WTC11 (cell line): ENCODE measurements at regions not wholly inside any gene's neighbourhood (a gene's known extent, or its start where the extent isn't known, plus 50 kb on each side); places are given as distances from the start of the nearest gene placed in this dataset.

Experiments
- ATAC-seq: fragments of 200-7000 bp; cut with Tn5 transposase; 2 replicates; pipeline ENCODE4 v1.10.0; 2021; ENCODE audit warnings: mild to moderate bottlenecking, moderate library complexity
- CTCF ChIA-PET: fragments of 300-600 bp; sonication (Branson Sonifier 250); formaldehyde crosslinking; loops from one replicate; lab custom pipeline; 2021; ENCODE audit warnings: antibody characterized with exemption; lab: Charles Lee
- POLR2A ChIA-PET: fragments of 350-600 bp; sonication (Branson Sonifier 250); formaldehyde crosslinking; loops from one replicate; lab custom pipeline; 2021; ENCODE audit warnings: antibody characterized with exemption; lab: Charles Lee
- DNase-seq: peaks from one replicate; pipeline ENCODE4 v3.0.0; 2021; ENCODE audit warnings: low spot score
- H3K27ac Mint-ChIP-seq: 2 replicates; pipeline ENCODE4 v1.8.0; 2021; ENCODE audit warnings: mixed read lengths
- H3K27me3 Mint-ChIP-seq: 2 replicates; pipeline ENCODE4 v1.8.0; 2021; ENCODE audit warnings: low read depth, mild to moderate bottlenecking, moderate library complexity, mixed read lengths
- H3K36me3 Mint-ChIP-seq: 2 replicates; pipeline ENCODE4 v1.8.0; 2021; ENCODE audit warnings: mixed read lengths
- H3K4me1 Mint-ChIP-seq: 2 replicates; pipeline ENCODE4 v1.8.0; 2022; ENCODE audit warnings: mixed read lengths
- H3K4me3 Mint-ChIP-seq: 2 replicates; pipeline ENCODE4 v1.8.0; 2021; ENCODE audit warnings: mild to moderate bottlenecking, moderate library complexity, mixed read lengths
- H3K9me3 Mint-ChIP-seq: 2 replicates; pipeline ENCODE4 v1.8.0; 2021; ENCODE audit warnings: mixed read lengths
- ARID4B ChIP-seq: sonication (generic); formaldehyde crosslinking; IDR thresholded peaks from 2 replicates; pipeline ENCODE4 v1.8.0; 2023; ENCODE audit warnings: missing genetic modification reagents, mild to moderate bottlenecking, borderline replicate concordance
- CREM ChIP-seq: sonication (generic); formaldehyde crosslinking; IDR thresholded peaks from 2 replicates; pipeline ENCODE4 v1.8.1; 2022; ENCODE audit warnings: mild to moderate bottlenecking, missing genetic modification reagents, moderate library complexity
- E2F1 ChIP-seq: sonication (generic); formaldehyde crosslinking; IDR thresholded peaks from 2 replicates; pipeline ENCODE4 v1.8.0; 2022; ENCODE audit warnings: mild to moderate bottlenecking, missing genetic modification reagents
- E2F5 ChIP-seq: sonication (generic); formaldehyde crosslinking; IDR thresholded peaks from 2 replicates; pipeline ENCODE4 v1.8.1; 2022; ENCODE audit warnings: mild to moderate bottlenecking, moderate library complexity, missing genetic modification reagents
- ELF4 ChIP-seq: sonication (generic); formaldehyde crosslinking; IDR thresholded peaks from 2 replicates; pipeline ENCODE4 v1.8.1; 2022; ENCODE audit warnings: low read depth, mild to moderate bottlenecking, moderate library complexity, missing genetic modification reagents
- EMX1 ChIP-seq: fragments of 250-450 bp; sonication (Bioruptor Pico); IDR thresholded peaks from 2 replicates; pipeline ENCODE4 v1.8.0; 2021; ENCODE audit warnings: mild to moderate bottlenecking
- ETV6 ChIP-seq: sonication (generic); formaldehyde crosslinking; IDR thresholded peaks from 2 replicates; pipeline ENCODE4 v1.8.1; 2022; ENCODE audit warnings: mild to moderate bottlenecking, missing genetic modification reagents
- FOXK1 ChIP-seq: sonication (generic); formaldehyde crosslinking; IDR thresholded peaks from 2 replicates; pipeline ENCODE4 v1.8.0; 2022; ENCODE audit warnings: mild to moderate bottlenecking, moderate library complexity, missing genetic modification reagents
- FOXP4 ChIP-seq: sonication (generic); formaldehyde crosslinking; IDR thresholded peaks from 2 replicates; pipeline ENCODE4 v1.8.0; 2022; ENCODE audit warnings: mild to moderate bottlenecking, missing genetic modification reagents
- GABPB1 ChIP-seq: sonication (generic); formaldehyde crosslinking; IDR thresholded peaks from 2 replicates; pipeline ENCODE4 v1.8.1; 2023; ENCODE audit warnings: mild to moderate bottlenecking, missing genetic modification reagents
- GRHL2 ChIP-seq: fragments of 250-450 bp; sonication (Bioruptor Pico); IDR thresholded peaks from 2 replicates; pipeline ENCODE4 v1.8.0; 2022; ENCODE audit warnings: mild to moderate bottlenecking, moderate library complexity; ENCODE audit not compliant: insufficient replicate concordance, severe bottlenecking
- GTF2I ChIP-seq: fragments of 250-450 bp; sonication (Bioruptor Pico); conservative IDR thresholded peaks from 2 replicates; pipeline ENCODE4 v1.4.0; 2021; ENCODE audit warnings: mild to moderate bottlenecking
- MYBL2 ChIP-seq: sonication (generic); formaldehyde crosslinking; IDR thresholded peaks from 2 replicates; pipeline ENCODE4 v1.8.1; 2023; ENCODE audit warnings: mild to moderate bottlenecking, moderate library complexity, missing genetic modification reagents
- NFYB ChIP-seq: sonication (generic); formaldehyde crosslinking; conservative IDR thresholded peaks from 2 replicates; pipeline ENCODE4 v1.8.0; 2022; ENCODE audit warnings: low read depth, missing genetic modification reagents
- RELA ChIP-seq: sonication (generic); formaldehyde crosslinking; IDR thresholded peaks from 2 replicates; pipeline ENCODE4 v1.8.1; 2022; ENCODE audit warnings: missing genetic modification reagents, mild to moderate bottlenecking, borderline replicate concordance
- RORB ChIP-seq: fragments of 250-450 bp; sonication (Bioruptor Pico); IDR thresholded peaks from 2 replicates; pipeline ENCODE4 v1.9.0; 2021; ENCODE audit warnings: mild to moderate bottlenecking
- ZNF219 ChIP-seq: sonication (generic); formaldehyde crosslinking; IDR thresholded peaks from 2 replicates; pipeline ENCODE4 v1.8.0; 2023; ENCODE audit warnings: missing genetic modification reagents, mild to moderate bottlenecking, borderline replicate concordance
- ZNF281 ChIP-seq: sonication (generic); formaldehyde crosslinking; IDR thresholded peaks from 2 replicates; pipeline ENCODE4 v1.8.0; 2023; ENCODE audit warnings: mild to moderate bottlenecking, missing genetic modification reagents
- ZNF317 ChIP-seq: sonication (generic); formaldehyde crosslinking; IDR thresholded peaks from 2 replicates; pipeline ENCODE4 v1.8.1; 2023; ENCODE audit warnings: low read depth, mild to moderate bottlenecking, moderate library complexity, missing genetic modification reagents, borderline replicate concordance
- ZNF396 ChIP-seq: fragments of 250-450 bp; sonication (Bioruptor Pico); IDR thresholded peaks from 2 replicates; pipeline ENCODE4 v1.8.0; 2021; ENCODE audit warnings: mild to moderate bottlenecking, moderate library complexity, borderline replicate concordance
- ZNF416 ChIP-seq: fragments of 250-450 bp; sonication (Bioruptor Pico); IDR thresholded peaks from 2 replicates; pipeline ENCODE4 v1.9.0; 2021; ENCODE audit warnings: mild to moderate bottlenecking, inconsistent platforms
- ZNF423 ChIP-seq: fragments of 250-450 bp; sonication (Bioruptor Pico); IDR thresholded peaks from 2 replicates; pipeline ENCODE4 v2.1.2; 2022; ENCODE audit warnings: mild to moderate bottlenecking, moderate library complexity

- H3K4me1 Mint-ChIP-seq = peaks cover 25% of the 10 kb centered on the region
- POLR2A ChIA-PET = interaction anchor here (0.6 kb wide), 1 partner anchor 1934 kb away, joined by 3 read pairs; no protein-coding TSS in a partner anchor
- H3K36me3 Mint-ChIP-seq = no peaks in the 10 kb centered on the region
These were observed 862.1 kb upstream of the CELF4 start for GRCh38 chr18:38427736-38428135.

GRCh38 chr18:38427234-38427633 is 861.6 kb upstream of the CELF4 start:
- H3K4me1 Mint-ChIP-seq = peaks cover 26% of the 10 kb centered on the region
- H3K4me3 Mint-ChIP-seq = no peak overlapping the region
- peaks cover 10% of the 10 kb centered on the region; the same call in 1 of the 2 replicates for H3K9me3 Mint-ChIP-seq
- ChIA-PET POLR2A (no interaction called here), CTCF (no interaction called here)
- no peaks in the 10 kb centered on the region for H3K27me3 Mint-ChIP-seq
- H3K36me3 Mint-ChIP-seq = no peaks in the 10 kb centered on the region
- no peak for DNase-seq
- no peak for ATAC-seq
- TF ChIP-seq GTF2I (no peak), GABPB1 (CRISPR knock-in tag) (no peak), ZNF423 (CRISPR knock-in tag) (peak; percentile 91)
- H3K27ac Mint-ChIP-seq = no peak overlapping the region

More at GRCh38 chr18:38427736-38428135, 862.1 kb upstream of the CELF4 start:
- Mint-ChIP-seq H3K27me3 (no peaks in the 10 kb centered on the region), H3K27ac (no peak overlapping the region), H3K9me3 (peaks cover 10% of the 10 kb centered on the region; the same call in 1 of the 2 replicates), H3K4me3 (no peak overlapping the region)
- ATAC-seq (no peak), DNase-seq (no peak)
- TF ChIP-seq ETV6 (CRISPR knock-in tag) = peak; percentile 98
- no peak for TF ChIP-seq ZNF416
- no peak for TF ChIP-seq ARID4B
- CTCF ChIA-PET = no interaction called here

GRCh38 chr18:38421872-38422615 is 856.4 kb upstream of the CELF4 start:
- Mint-ChIP-seq H3K9me3 (peaks cover 10% of the 10 kb centered on the region; the same call in 1 of the 2 replicates), H3K4me3 (no peak overlapping the region), H3K27me3 (no peaks in the 10 kb centered on the region), H3K27ac (no peak overlapping the region), H3K36me3 (no peaks in the 10 kb centered on the region), H3K4me1 (peaks cover 32% of the 10 kb centered on the region)
- ChIA-PET CTCF (no interaction called here), POLR2A (no interaction called here)
- ATAC-seq (no peak), DNase-seq (no peak)
- TF ChIP-seq EMX1 (CRISPR knock-in tag) = no peak
- TF ChIP-seq E2F1 (CRISPR knock-in tag) = no peak
- TF ChIP-seq RELA = no peak
- TF ChIP-seq NFYB (CRISPR knock-in tag) = no peak
- no peak for TF ChIP-seq ZNF396 (CRISPR knock-in tag)
- TF ChIP-seq ZNF317 = no peak
- TF ChIP-seq E2F5 (CRISPR knock-in tag) = no peak
- no peak for TF ChIP-seq RORB (CRISPR knock-in tag)
- TF ChIP-seq MYBL2 (CRISPR knock-in tag) = no peak
- no peak for TF ChIP-seq GRHL2 (CRISPR knock-in tag)
- no peak for TF ChIP-seq ZNF219 (CRISPR knock-in tag)
- no peak for TF ChIP-seq FOXK1 (CRISPR knock-in tag)
- no peak for TF ChIP-seq ELF4
- no peak for TF ChIP-seq ZNF281 (CRISPR knock-in tag)
- TF ChIP-seq FOXP4 (CRISPR knock-in tag) = no peak
- TF ChIP-seq CREM (CRISPR knock-in tag) = no peak
